G401.6 (cell line): ENCODE measurements at regions not wholly inside any gene's neighbourhood (a gene's known extent, or its start where the extent isn't known, plus 50 kb on each side); places are given as distances from the start of the nearest gene placed in this dataset.
A peak's percentile ranks its signal among the peaks of the same experiment; 100 is the strongest.
"Not testable (repeated sequence)": the region's sequence is repeated elsewhere in the genome, so short reads cannot be mapped to it uniquely, and the experiment has no call there.

ENCODE experiments used
- FAIRE-seq: peaks from 2 replicates; lab custom pipeline; 2012; peaks lifted over from hg19 to GRCh38; lab: Jason Lieb, UNC

DNA sequence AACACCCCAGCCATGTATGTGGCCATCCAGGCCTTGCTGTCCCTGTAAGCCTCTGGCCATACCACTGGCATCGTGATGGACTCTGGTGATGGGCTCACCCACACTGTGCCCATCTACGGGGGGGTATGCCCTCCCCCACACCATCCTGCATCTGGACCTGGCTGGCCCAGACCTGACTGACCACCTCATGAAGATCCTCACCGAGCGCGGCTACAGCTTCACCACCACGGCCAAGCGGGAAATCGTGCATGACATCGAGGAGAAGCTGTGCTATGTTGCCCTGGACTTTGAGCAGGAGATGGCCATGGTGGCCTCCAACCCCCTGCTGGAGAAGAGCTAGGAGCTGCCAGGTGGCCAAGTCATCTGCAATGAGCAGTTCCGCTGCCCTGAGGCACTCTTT is 80.4 kb upstream of the ZCCHC2 start:
- FAIRE-seq, result no peak

DNA sequence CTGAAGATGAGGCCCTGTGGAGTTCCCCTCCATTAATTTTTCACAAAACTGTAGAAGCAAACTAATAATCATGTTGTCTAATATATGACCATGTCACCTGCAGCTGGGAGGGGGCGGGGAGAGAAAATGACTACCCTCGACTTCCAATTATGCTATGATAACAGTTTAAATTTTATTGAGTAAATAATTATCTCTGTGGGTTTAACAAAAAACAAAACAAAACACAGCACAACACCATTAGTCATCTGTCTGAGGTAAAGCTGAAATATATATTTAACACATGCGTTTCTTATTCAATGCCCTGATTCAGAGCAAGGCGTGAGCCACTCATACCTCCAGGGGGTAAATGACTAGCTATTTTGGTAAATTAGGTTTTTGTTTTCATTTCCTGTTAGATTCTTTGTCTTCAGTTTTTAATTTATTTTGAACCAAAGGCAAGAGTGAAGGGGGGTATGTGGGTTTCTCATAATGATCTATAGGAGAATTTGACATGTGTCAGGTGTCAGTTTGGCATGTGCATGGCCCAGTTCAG is 77.4 kb upstream of the ZCCHC2 start:
- FAIRE-seq, result no peak

DNA sequence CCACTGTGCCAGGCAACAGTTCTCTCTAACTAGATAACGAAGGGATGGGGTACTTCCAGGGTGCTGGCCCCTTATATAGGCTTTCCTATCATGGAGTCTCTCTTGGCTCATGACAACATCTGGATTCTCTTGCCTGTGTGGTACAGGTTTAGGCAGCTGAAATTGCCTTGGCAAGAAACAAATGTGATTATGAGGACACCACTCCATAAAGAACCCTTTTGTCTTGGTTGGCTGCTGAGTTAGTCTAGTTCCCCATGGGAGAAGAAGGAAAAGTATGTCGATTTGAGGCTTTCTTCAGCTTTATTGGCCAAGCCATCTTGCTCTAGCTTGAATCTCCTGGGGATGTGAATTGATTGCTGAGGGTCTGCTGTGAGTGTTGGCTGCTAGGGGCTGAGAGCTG is 76.3 kb upstream of the ZCCHC2 start:
- FAIRE-seq, result no peak

DNA sequence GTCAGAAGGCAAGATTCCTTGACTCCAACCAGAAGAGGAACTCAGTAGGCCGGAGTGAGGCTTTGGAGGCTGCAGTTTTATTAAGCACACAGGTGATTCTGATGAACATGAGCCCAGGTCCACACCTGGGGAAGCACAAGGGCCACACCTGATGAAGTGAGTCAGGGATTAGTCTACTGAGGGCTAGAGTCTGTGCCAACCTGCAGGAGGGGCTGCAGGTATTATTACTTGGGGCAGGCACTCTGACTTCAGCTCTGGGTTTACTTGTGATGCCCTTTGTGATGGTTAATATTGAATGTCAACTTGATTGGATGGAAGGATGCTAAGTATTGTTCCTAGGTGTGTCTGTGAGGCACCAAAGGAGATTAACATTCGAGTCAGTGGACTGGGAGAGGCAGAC is 75.2 kb upstream of the ZCCHC2 start:
- no peak for FAIRE-seq

DNA sequence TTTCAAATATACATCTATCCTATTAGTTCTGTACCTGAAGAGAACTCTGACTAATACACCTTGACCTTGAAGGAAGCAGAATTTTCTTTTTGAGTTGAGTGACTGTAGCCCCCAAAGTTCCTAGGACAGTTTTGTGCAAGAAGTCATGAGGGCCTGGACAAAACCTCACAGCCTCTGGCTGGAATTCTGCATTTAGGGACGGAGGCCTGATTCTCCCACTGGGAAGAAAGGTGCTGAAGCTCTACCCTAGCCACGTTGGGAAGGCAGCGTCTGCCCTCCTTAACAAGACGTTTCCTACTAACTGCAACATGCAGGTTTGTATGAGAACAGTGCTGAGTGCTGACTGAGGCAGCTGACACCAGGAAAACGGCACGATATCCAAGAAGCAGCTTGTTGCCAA is 74.4 kb upstream of the ZCCHC2 start:
- FAIRE-seq, result no peak

DNA sequence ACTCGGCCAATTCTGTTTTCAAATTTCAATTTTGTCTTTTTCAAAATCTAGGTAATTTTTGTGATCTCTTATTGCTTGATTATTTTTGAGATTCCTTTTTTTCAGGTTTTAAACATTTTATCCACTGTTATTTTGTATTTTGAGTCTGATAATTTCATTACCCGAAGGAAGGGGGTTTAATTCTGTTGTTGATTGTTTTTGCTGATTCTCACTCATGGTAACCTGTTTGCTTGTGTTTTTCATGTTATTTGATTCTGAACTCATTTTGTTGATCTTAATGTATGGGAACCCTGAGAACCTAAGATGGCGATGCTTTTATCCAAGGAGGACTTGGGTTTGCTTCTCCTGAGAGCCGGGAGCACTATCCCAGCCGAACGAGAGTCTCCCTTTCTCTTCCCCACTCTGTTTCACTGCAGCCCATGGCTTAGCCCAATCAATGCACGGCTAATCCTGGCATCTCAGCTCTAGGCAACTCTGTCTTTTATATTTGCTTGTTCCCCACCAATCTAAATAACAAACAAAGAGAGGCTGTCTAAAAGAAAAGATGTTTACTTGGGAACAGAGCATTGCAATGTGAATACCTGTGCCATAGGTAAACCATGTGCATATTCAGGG is 73.2 kb upstream of the ZCCHC2 start:
- no peak for FAIRE-seq

DNA sequence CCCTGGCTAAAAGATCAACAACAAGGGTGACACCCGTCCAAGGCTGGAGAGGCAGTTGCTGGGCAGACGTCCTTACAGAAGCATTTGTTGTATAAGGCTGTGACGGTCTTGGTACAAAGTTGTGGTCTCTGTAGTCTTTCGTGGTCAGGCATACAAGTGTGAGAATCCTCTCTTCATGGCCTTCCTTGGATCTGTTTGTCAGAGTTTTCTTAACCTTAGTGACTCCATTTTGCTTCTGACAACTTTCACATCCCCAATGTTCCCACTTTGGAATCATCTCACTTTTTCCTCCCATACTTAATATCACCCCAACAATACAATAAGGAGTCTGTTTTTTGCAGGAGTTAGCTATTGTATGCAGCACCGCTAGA is 72.7 kb upstream of the ZCCHC2 start:
- no peak for FAIRE-seq

DNA sequence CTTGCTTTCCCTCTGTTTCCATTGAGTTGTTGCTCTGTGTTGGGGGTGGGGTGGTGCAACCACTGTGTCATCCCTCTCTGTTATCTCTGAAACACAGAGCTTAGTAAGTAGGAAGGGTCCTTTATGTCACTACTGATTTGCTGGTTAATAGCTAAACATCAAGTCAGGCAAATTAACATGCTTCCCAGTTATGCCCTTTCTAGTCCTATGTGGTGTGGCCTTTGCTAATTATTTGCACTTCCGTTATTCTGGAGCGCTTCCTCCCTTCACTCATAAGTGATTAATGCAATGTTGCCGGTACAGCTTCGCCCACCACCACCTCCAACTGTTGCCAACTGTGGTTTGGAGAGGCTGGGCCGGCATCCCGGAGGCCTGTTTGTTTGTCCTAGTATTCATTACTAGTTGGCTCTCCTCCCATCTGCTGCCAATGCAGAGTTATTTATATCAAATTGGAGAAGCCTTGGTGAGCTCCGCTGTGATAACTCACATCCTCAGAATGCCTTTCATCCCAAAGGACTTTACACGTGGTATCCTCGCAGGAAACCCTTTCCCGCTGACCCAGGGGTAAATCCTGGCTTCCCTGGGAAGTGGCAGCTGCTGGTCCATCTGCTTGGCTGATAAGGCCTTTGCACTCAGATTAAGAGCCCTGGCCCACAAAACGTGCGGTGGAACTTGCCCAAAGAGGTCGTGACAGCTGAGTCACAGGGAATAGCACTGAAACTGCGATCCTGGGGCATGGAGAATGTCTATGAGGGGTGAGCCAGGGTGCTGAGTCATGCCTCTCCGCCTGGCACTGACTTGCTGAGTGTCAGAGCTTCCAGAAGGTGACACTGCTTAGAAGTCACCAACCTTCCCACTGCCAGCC is 72.0 kb upstream of the ZCCHC2 start:
- FAIRE-seq, result no peak

DNA sequence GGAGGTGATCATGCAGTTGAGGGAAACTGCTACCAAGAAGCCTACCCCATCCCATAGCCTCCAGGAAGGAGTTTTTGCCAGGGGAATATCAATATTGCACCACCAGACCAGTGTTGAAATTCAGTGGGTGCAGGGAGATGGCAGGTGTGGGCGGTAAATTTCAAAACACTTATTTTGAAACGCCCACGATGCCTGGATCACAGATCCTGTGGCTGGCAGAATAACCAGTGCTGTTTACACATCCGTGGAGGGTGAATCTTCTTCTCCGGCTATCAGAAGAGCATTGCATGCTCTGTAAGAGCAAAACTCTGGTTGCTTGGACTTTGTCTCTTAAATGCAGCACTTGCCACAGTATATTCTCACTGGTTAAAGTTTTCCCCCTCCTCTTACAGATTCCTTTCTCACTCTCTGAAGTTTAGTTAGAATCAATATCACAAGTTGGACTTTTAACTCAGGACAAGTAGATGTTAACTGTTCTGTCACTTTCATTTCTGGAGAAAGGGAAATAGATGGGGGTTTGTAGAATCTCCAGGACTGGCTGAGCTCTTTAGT is 70.5 kb upstream of the ZCCHC2 start:
- FAIRE-seq, result no peak

DNA sequence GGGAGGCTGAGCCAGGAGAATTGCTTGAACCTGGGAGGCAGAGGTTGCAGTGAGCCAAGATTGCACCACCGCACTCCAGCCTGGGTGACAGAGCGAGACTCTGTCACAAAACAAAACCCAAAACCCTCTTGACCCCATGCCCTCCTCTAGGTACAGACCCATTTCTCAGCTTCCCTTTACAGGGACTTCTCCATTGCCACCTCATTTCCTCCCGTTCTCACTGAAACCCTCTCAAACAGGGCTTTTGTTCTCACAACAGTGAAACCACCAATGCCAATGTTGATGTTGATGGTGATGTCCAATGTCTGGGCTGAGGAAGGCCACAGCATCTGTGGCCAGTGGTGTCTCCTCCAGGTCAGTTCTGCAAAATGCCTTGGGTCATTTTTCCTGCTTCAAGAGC is 69.0 kb upstream of the ZCCHC2 start:
- no peak for FAIRE-seq

DNA sequence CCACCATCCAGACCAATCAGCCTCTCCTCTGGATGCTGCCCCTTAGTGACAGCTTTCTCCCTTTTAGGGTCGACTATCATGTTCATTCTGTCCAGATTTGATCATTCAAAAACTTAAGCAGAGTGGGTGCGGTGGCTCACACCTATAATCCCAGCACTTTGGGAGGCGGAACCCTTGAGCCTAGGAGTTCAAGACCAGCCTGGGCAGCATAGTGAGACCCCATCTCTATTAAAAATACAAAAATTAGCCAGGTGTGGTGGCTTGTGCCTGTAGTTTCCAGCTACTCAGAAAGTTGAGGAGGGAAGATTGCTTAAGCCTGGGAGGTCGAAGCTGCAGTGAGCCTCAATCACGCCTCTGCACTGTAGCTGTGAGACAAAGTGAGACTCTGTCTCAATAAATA is 68.3 kb upstream of the ZCCHC2 start:
- no peak for FAIRE-seq

DNA sequence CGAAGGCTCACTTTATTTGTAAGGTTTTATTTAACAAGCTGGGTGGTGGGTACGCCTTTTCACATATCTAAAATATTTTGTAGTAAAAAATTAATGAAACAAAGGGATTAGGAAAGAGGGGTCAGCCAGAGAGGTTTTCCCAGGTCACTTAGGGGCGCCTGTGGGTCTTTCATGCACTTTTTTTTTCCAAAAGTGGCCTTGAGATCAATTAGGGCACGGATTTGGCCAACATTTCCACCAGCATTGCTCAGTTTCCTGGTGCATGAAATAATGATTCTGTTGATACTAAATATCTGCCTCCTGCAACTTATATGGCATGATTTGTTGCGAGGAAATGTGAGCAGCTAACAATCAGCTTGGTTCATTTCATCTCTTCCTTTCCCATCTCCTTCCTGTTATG is 67.6 kb upstream of the ZCCHC2 start:
- no peak for FAIRE-seq

DNA sequence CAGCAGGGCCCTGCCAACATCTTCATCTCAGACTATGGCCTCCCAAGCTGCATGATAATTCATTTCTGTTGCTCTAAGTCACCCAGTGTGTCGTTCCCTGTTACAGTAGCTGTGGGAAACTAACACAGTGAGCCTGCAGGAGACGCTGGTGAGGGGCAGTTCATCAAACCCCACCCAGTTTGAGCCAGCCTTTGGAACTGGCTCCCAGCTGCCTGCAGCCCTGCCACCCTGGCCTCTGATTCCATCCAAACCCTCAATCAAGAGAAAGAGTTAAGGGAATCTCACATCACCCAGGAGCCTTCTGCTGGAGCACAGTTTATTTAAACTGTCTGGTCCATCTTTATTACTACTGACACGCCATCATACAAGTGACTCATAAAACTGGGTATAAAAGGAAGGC is 64.9 kb upstream of the ZCCHC2 start:
- FAIRE-seq, result no peak

DNA sequence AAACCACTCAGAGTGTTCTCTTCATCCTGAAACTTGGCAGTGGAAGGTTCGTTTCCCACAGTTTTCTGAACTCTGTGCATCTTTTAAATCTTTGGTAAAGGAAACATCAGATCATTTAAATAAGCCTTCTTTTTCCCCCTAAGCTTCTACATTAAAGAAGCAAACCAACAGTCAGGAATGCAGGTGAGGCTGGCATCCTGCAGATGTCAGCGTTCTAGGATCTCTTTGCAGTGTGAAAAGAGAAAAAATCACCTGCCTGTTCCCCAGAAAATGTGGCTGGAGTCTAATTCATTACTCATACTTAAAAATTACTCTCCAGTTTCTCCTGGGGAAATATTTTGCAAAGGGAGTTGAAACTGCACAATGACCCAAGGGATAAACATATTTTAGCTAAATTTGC is 64.5 kb upstream of the ZCCHC2 start:
- no peak for FAIRE-seq

DNA sequence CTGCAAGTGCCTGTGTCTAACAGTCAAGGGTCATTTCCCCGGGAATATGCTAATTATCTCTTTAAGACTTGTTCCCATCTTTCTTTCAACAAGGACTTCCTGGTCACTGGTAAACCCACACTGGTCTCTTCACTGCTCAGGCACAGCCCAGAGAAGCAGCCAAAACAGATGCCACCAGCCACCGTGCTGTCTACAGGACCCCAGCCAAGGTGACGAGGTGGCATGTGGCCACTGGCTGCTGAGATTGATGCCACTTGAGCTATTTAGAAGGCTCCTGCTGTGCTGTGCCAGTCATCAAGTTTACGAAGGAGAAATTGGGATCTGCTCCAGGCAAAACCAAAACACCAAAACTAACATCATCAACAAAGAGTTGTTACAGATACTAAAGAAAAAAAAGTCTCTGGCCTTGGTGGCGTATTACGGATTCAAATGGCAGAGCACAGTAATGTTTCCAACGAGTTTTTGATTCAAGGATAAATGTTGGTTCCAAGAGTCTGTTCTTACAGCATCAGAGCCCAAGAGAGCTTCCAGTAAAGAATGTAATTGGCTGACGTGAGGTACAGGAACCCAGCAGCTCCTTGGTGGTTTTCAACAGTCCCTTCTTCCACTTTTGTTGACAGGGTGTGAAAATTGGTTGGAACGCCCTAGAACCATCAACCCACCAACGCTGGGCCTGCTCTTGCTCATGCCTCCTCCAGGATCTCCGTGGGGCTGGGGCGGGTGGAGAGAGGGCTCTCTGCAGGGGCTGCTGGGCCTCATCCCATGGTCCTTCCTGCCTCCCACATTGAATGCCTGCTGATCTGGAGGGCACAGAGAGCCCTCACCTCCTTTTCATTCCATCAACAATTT is 63.7 kb upstream of the ZCCHC2 start:
- no peak for FAIRE-seq

DNA sequence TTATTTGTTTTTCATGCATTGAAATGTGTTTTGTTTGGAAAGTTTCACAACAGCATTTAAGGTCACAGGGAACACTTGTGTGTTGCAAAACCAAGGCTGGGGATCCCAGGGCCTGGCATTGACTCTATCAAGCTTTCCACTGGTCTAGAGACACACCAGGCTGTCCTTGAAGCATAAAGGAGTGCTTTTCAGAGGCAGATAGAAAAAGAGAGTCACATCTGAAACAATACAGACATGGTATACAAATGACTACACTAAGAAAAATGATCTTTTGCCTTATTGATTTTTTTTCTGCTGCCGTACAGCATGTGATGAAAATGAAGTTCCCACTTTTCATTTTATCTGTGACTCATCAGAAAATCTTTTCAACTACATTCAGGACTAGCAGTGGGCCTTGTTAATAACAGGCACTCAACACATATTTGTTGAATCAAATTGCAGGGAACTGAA is 61.9 kb upstream of the ZCCHC2 start:
- FAIRE-seq, result no peak

DNA sequence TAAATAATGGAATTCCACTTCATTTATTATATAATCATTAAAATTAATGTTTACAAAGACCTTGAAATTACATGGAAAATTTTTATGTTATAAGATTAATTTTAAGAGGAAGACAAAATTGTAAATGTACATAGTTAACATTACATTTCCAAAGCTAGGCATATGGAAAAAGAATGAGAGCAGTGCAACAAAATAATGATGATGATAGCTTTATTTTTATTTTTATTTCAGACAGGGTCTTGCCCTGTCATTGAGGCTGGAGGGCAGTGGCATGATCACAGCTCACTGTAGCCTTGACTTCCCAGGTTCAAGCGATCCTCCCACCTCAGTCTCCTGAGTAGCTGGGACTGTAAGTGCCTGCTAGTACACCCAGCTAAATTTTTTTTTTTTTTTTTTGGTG is 61.2 kb upstream of the ZCCHC2 start:
- peak; percentile 37 for FAIRE-seq

DNA sequence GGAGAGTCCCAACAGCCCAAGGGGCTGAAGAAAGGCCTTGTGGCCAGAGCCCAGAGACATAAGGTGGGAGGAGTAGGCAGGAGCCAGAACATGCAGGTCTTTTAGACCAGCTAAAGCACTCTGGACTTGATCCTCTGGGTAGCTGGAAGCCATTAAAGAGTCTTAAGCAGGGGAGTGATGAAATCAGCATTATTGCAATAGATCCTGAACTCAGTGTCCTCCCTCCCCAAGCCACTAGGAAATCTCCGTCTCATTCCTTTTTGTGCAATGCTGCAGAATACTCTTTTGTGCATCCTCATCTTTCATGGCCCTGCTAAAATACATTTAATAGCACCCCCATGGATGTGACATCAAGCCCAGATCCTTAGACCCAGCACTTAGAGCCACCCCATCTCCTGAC is 58.6 kb upstream of the ZCCHC2 start:
- no peak for FAIRE-seq

DNA sequence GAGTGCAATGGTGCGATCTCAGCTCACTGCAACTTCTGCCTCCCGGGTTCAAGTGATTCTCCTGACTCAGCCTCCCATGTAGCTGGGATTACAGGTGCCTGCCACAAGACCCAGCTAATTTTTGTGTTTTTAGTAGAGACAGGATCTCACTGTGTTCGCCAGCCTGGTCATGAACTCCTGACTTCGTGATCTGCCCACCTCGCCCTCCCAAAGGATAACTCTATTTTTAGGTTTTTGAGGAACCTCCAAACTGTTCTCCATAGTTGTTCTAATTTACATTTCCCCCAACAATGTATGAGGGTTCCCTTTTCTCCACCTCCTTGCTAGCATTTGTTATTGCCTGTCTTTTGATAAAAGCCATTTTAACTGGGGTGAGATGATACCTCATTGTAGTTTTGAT is 53.7 kb upstream of the ZCCHC2 start:
- FAIRE-seq, result not testable (repeated sequence)
